Muscle of leg (tissue), 3 donors: ENCODE measurements at regions not wholly inside any gene's neighbourhood (a gene's known extent, or its start where the extent isn't known, plus 50 kb on each side); places are given as distances from the start of the nearest gene placed in this dataset.

Experiments used
- DNase-seq: peaks from one replicate; pipeline ENCODE4 v3.0.0; 2013
- H3K27ac ChIP-seq: one replicate; pipeline ENCODE4 v1.5.1; 2013; ENCODE audit warnings: mild to moderate bottlenecking, low read length, control low read depth
- H3K27me3 ChIP-seq: one replicate; pipeline ENCODE4 v1.6.1; 2013; ENCODE audit warnings: low read length; ENCODE audit not compliant: control insufficient read depth, insufficient read depth
- H3K36me3 ChIP-seq: one replicate; pipeline ENCODE4 v1.6.1; 2013; ENCODE audit warnings: low read length; ENCODE audit not compliant: control insufficient read depth, insufficient read depth
- H3K4me1 ChIP-seq: one replicate; pipeline ENCODE4 v1.6.1; 2013; ENCODE audit warnings: low read length; ENCODE audit not compliant: control insufficient read depth, insufficient read depth
- H3K4me3 ChIP-seq: one replicate; pipeline ENCODE4 v1.5.1; 2013; ENCODE audit warnings: low read length, control low read depth
- H3K9me3 ChIP-seq: replicated peaks from 2 replicates; pipeline ENCODE4 v1.6.1; 2013; ENCODE audit warnings: low read depth, low read length; ENCODE audit not compliant: control insufficient read depth
- WGBS: methylation state at CpG from one replicate; pipeline ENCODE4 v1.1.5; 2013; ENCODE audit warnings: missing lambda C conversion rate; ENCODE audit not compliant: insufficient coverage; 5-methylcytosine and 5-hydroxymethylcytosine counted together

DNA sequence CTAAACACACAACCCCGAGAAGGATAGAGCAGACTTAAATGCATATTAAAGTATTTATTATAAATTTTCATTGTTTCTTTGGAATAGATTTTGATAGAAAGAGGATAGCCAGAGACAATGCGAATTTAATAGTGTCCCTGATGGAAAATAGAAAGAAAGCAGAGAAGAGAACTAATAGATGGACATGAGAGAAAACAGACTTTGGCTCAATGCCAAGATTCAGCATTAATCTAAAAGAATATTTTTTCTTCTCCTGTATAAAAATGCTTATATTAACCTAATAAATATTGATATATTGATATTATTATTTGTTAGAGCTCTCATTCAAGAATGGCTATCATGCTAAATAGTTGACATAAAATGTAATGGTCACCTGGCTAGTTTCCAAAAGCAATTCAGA lies 173.4 kb downstream of the KIF2B start:
- DNase-seq = no peak
- Histone ChIP-seq H3K4me1 (no peaks in the 10 kb centered on the region), H3K9me3 (no peaks in the 10 kb centered on the region), H3K27ac (no peak overlapping the region), H3K4me3 (no peak overlapping the region), H3K27me3 (no peaks in the 10 kb centered on the region), H3K36me3 (no peaks in the 10 kb centered on the region)
- WGBS = no CpG with 5 or more reads among the region's 2 CpGs

DNA sequence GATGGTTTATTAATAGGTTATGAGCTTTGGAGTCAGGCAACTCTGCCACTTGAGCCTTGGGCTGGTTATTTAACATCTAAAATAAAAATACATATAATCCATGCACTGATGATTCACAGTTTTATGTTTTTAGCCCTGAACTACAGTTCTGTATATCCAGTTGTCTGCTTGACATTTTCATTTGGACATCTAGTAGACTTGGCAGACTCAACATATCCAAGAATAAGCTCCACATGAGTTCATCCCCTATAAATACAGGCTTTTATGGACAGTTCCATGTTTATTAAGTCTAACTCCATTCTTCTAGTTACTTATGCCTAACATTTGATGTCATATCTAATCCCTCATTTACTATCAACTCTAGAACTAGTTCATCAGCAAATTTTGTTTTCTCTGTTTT lies 174.2 kb downstream of the KIF2B start:
- H3K27ac ChIP-seq = no peak overlapping the region
- no peaks in the 10 kb centered on the region for H3K36me3 ChIP-seq
- peaks cover 2% of the 10 kb centered on the region for H3K9me3 ChIP-seq
- no peak for DNase-seq
- H3K4me1 ChIP-seq = no peaks in the 10 kb centered on the region
- H3K27me3 ChIP-seq = no peaks in the 10 kb centered on the region
- H3K4me3 ChIP-seq = no peak overlapping the region

DNA sequence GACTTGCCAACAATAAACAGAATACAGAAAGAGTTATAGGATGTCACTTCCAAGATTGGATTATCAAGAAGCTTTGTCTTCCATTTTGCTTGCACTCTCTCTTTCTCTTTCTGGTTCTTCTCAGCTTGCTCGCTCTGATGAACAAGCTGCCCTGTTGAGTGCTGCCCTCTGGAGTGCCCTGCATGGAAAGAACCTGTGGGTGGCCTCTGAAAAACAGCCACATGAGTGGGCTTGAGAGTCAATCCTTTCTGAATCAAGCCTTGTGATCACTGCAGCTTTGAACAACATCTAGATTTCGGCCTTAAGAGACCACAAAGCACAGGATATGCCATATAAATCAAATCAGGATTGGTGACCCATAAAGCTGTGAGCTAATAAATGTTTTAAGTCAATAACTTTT lies 185.1 kb downstream of the KIF2B start:
- H3K4me3 ChIP-seq = no peak overlapping the region
- no peaks in the 10 kb centered on the region for H3K4me1 ChIP-seq
- no peak for DNase-seq
- no peak overlapping the region for H3K27ac ChIP-seq
- H3K27me3 ChIP-seq = no peaks in the 10 kb centered on the region
- 100% methylated on average over 1 of the region's 2 CpGs for WGBS
- H3K9me3 ChIP-seq = no peaks in the 10 kb centered on the region
- no peaks in the 10 kb centered on the region for H3K36me3 ChIP-seq

DNA sequence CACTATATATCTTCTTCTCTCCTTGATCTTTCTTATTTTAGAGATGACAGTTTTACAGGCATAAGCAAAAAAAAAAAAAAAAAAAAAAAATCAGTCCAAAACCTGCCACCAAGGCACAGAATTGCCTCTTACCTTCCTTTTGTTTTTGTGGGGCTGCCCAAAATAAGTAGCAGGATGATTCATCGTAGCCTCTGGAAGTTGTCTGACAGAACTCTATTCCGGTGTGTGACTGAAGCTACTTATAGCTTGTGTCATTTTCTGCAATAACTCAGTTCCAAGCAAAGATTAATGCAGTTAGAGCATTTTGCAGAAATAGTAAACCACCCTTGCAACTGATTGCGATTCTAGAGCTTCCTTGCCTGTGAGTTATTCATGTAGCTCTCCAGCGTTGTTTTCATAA lies 186.8 kb downstream of the KIF2B start:
- no peak for DNase-seq
- Histone ChIP-seq H3K4me1 (no peaks in the 10 kb centered on the region), H3K27me3 (no peaks in the 10 kb centered on the region), H3K36me3 (no peaks in the 10 kb centered on the region), H3K4me3 (no peak overlapping the region), H3K27ac (no peak overlapping the region), H3K9me3 (no peaks in the 10 kb centered on the region)
- WGBS = 69% methylated on average over 2 of the region's 4 CpGs

DNA sequence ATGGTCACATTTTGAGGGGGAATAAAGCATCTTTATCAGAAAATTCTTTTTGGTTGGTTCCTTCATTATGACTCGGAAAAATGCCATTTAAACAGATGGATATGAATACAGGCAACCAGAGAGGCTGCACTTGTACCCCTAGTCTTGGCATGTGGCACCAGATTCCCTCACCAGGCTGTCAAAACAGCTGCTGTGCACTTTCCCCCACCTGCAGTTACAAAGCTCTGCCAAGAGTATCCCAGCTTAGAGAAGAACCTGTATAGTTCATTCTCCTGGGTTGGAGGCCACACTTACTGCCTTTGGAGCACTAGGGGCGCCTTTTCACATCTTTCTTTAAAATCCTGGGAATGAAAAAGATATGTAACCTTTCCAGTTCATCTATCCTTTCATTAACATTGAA lies 190.3 kb downstream of the KIF2B start:
- no peaks in the 10 kb centered on the region for H3K9me3 ChIP-seq
- no peak overlapping the region for H3K4me3 ChIP-seq
- WGBS = 89% methylated on average over 1 of the region's 2 CpGs
- no peaks in the 10 kb centered on the region for H3K4me1 ChIP-seq
- H3K36me3 ChIP-seq = no peaks in the 10 kb centered on the region
- no peak for DNase-seq
- H3K27ac ChIP-seq = no peak overlapping the region
- no peaks in the 10 kb centered on the region for H3K27me3 ChIP-seq

DNA sequence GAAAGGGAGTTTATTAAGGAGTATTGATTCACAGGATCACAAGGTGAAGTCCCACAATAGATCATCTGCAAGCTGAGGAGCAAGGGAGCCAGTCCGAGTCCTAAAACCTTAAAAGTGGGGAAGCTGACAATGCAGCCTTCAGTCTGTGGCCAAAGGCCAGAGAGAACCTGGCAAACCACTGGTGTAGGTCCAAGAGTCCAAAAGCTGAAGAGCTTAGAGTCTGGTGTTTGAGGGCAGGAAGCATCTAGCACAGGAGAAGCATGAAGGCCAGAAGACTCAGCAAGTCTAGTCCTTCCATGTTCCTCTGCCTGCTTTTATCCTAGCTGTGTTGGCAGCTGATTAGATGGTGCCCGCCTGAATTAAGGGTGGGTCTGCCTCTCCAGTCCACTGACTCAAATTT lies 193.0 kb downstream of the KIF2B start:
- no peak for DNase-seq
- 86% methylated on average over 1 of the region's 2 CpGs for WGBS
- Histone ChIP-seq H3K36me3 (no peaks in the 10 kb centered on the region), H3K4me3 (no peak overlapping the region), H3K9me3 (no peaks in the 10 kb centered on the region), H3K27ac (no peak overlapping the region), H3K4me1 (no peaks in the 10 kb centered on the region), H3K27me3 (no peaks in the 10 kb centered on the region)

DNA sequence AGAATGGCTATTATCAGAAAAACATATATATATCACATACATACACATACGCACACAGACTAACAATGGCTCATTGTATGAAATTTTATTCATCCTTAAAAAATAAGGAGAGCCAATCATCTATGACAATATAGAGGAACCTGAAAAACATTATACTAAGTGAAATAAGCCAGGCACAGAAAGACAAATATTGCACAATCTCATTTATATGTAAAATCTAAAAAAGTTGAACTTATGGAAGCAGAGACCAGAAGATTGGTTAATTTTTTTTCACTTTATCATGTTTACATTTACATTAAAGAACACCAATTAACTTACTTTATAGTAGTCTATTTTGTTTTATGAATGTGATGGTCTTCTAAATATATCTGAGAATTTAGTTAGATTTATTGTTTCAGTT lies 198.7 kb downstream of the KIF2B start:
- Histone ChIP-seq H3K27me3 (no peaks in the 10 kb centered on the region), H3K4me3 (no peak overlapping the region), H3K27ac (no peak overlapping the region), H3K36me3 (no peaks in the 10 kb centered on the region), H3K9me3 (no peaks in the 10 kb centered on the region), H3K4me1 (no peaks in the 10 kb centered on the region)
- no CpG with 5 or more reads among the region's 1 CpG for WGBS
- no peak for DNase-seq

DNA sequence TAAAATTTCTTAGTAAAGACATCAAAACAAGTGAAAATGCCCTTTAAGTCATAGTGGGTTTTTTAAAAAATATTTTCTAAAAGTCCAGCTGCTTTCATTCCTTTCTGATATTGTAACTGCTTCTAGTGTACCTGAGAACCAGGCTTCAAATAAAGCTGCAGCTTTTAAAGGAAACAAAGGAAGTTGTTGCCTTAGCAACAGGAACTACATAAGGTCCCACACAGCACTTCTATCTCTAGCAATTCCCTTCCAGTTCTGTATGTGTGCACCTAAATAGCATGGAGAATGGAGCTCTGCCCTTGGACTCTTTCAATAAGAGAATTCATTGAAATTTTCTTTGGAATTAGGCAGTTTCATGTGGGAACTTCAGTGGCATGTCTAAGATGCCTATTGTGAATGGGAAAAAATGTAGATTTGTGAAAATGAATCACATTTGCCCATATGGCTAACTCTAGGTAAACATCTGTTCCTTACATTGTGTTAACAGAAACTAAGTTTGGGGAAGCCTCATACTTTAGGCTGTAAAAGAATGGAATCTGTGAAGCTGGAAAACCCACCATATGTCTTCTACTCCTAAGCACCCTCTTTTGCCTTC lies 206.4 kb downstream of the KIF2B start:
- Histone ChIP-seq H3K27ac (no peak overlapping the region), H3K36me3 (no peaks in the 10 kb centered on the region), H3K4me3 (no peak overlapping the region), H3K27me3 (no peaks in the 10 kb centered on the region), H3K4me1 (no peaks in the 10 kb centered on the region), H3K9me3 (peaks cover 6% of the 10 kb centered on the region)
- no peak for DNase-seq

DNA sequence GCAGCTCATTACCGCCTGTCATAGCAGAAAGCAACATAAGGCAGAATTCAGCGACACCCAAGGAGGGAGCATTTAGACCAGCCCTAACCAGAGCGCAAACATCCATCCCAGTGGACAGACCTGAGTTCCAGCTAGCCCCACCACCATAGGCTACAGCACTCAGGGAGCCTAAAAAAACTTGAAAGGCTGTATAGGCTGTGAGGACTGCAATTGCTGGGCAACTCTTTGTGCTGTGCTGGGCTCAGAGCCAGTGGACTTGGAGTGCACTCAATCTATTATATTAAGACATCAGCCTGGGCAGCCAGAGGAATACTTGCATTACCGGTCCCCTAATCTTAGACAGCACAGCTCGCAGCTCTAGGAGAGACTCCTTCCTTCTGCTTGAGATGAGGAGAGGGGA lies 207.3 kb downstream of the KIF2B start:
- Histone ChIP-seq H3K9me3 (peaks cover 6% of the 10 kb centered on the region), H3K27ac (no peak overlapping the region), H3K4me3 (no peak overlapping the region), H3K36me3 (no peaks in the 10 kb centered on the region), H3K27me3 (no peaks in the 10 kb centered on the region), H3K4me1 (no peaks in the 10 kb centered on the region)
- WGBS = no CpG with 5 or more reads among the region's 5 CpGs
- DNase-seq = no peak

DNA sequence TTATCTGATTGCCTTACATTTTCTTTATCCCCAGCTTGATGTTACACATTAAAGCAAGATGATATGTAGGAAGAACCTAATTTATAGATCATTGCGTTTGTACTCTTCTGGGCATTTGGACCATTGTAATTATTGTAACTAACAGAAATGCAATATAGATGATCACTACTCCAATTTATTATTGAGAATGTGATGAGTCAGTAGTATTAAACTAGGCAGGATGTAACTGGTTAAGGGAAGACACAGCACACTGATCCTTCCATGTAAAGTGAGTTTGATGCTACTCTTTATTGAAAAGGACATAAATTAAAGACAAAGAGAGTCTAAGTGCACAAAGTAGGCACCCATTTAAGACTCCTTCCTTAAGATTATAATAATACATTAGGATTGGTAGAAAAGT lies 223.8 kb downstream of the KIF2B start:
- Histone ChIP-seq H3K4me1 (no peaks in the 10 kb centered on the region), H3K27me3 (no peaks in the 10 kb centered on the region), H3K9me3 (peaks cover 7% of the 10 kb centered on the region)

DNA sequence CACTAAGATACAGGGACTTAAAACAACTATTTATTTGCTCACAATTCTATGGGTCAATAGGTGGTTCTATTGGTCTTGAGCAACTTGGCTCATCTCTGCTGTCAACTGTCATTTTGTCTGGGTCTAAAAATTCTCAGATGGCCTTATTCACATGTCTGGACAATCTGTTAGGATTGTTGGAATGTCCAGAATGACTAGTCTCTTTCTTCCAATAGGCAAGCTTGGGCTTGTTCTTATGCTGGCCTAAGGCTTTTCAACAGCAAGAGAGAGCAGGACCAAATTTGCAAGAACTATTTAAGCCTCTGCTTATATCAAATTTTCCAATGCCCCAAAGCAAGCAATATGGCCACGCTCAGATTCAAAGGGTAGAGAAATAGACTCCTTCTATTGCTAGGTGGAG lies 240.9 kb downstream of the KIF2B start:
- no peak overlapping the region for H3K27ac ChIP-seq
- no peaks in the 10 kb centered on the region for H3K27me3 ChIP-seq
- WGBS = no CpG with 5 or more reads among the region's 1 CpG
- no peaks in the 10 kb centered on the region for H3K4me1 ChIP-seq
- H3K4me3 ChIP-seq = no peak overlapping the region
- no peaks in the 10 kb centered on the region for H3K36me3 ChIP-seq
- DNase-seq = no peak
- no peaks in the 10 kb centered on the region for H3K9me3 ChIP-seq

More for the DNA sequence above, 223.8 kb downstream of the KIF2B start:
- no peaks in the 10 kb centered on the region for H3K36me3 ChIP-seq
- no CpG with 5 or more reads among the region's 1 CpG for WGBS
- no peak overlapping the region for H3K27ac ChIP-seq
- DNase-seq = no peak
- H3K4me3 ChIP-seq = no peak overlapping the region
